ENCODE measurements at regions not wholly inside any gene's neighbourhood (a gene's known extent, or its start where the extent isn't known, plus 50 kb on each side); places are given as distances from the start of the nearest gene placed in this dataset.

- Histone ChIP-seq H3K4me3 (no peak overlapping the region), H3K36me3 (no peaks in the 10 kb centered on the region), H3K27ac (no peak overlapping the region), H3K27me3 (no peaks in the 10 kb centered on the region), H3K9me3 (no peaks in the 10 kb centered on the region), H3K4me1 (no peaks in the 10 kb centered on the region)
- DNase-seq: no peak
- TF ChIP-seq POLR2A (IDR thresholded peaks at IDR 0.05) (no peak), CTCF (IDR thresholded peaks at IDR 0.05) (no peak)
- intact Hi-C loops (cut with DNase I): no loop called here
- WGBS, 4 donors: 82 to 91% (median 84%) methylated on average over 3 of the region's 3 CpGs
- ATAC-seq: no peak
These were observed 725.7 kb upstream of the TENM3 start for GRCh38 chr4:181517491-181517890.

GRCh38 chr4:181520790-181521189 is 722.4 kb upstream of the TENM3 start:
- H3K36me3 ChIP-seq: no peaks in the 10 kb centered on the region
- no peak for ATAC-seq
- H3K4me1 ChIP-seq: no peaks in the 10 kb centered on the region
- no peak overlapping the region for H3K4me3 ChIP-seq
- WGBS, 4 donors: 89 to 93% (median 93%) methylated on average over 4 of the region's 4 CpGs
- intact Hi-C loops (cut with DNase I): loop anchor here in 2 of 10 donors (10.0 kb wide), 2 partner anchors 216 to 256 kb away; no protein-coding TSS in a partner anchor
- no peaks in the 10 kb centered on the region for H3K27me3 ChIP-seq
- no peak for TF ChIP-seq POLR2A (IDR thresholded peaks at IDR 0.05)
- no peak for TF ChIP-seq CTCF (IDR thresholded peaks at IDR 0.05)
- H3K27ac ChIP-seq: no peak overlapping the region
- no peak for DNase-seq
- H3K9me3 ChIP-seq: no peaks in the 10 kb centered on the region

- no peak for TF ChIP-seq POLR2A (IDR thresholded peaks at IDR 0.05)
- TF ChIP-seq CTCF (IDR thresholded peaks at IDR 0.05): no peak
- ATAC-seq (no peak), DNase-seq (no peak)
- no peaks in the 10 kb centered on the region for H3K36me3 ChIP-seq
- no peak overlapping the region for H3K27ac ChIP-seq
- intact Hi-C loops (cut with DNase I): loop anchor here in 2 of 10 donors (10.0 kb wide), 2 partner anchors 219 to 259 kb away; no protein-coding TSS in a partner anchor
- peaks cover 0 to 4% (median 0%) of the 10 kb centered on the region in 9 donors for H3K27me3 ChIP-seq
- H3K9me3 ChIP-seq: no peaks in the 10 kb centered on the region
- H3K4me3 ChIP-seq: no peak overlapping the region
- H3K4me1 ChIP-seq: no peaks in the 10 kb centered on the region
- WGBS, 4 donors: 67 to 73% (median 72%) methylated on average over 8 of the region's 8 CpGs
These were observed 719.2 kb upstream of the TENM3 start for GRCh38 chr4:181523973-181524372.

GRCh38 chr4:181524499-181524898 is 718.7 kb upstream of the TENM3 start:
- Histone ChIP-seq H3K4me1 (no peaks in the 10 kb centered on the region), H3K4me3 (no peak overlapping the region), H3K9me3 (no peaks in the 10 kb centered on the region), H3K27me3 (peaks cover 0 to 4% (median 0%) of the 10 kb centered on the region in 9 donors), H3K27ac (no peak overlapping the region), H3K36me3 (no peaks in the 10 kb centered on the region)
- no peak for ATAC-seq
- intact Hi-C loops (cut with DNase I): loop anchor here in 2 of 10 donors (10.0 kb wide), 2 partner anchors 220 to 260 kb away; no protein-coding TSS in a partner anchor
- TF ChIP-seq CTCF (IDR thresholded peaks at IDR 0.05): no peak
- TF ChIP-seq POLR2A (IDR thresholded peaks at IDR 0.05): no peak
- DNase-seq: no peak
- 71 to 82% (median 73%) methylated on average over 5 of the region's 5 CpGs for WGBS, 4 donors

Data from heart left ventricle (tissue), 16 donors.